ENCODE measurements at regions not wholly inside any gene's neighbourhood (a gene's known extent, or its start where the extent isn't known, plus 50 kb on each side); places are given as distances from the start of the nearest gene placed in this dataset.

GRCh38 chr3:71968544-71968943 is 183.6 kb upstream of the PROK2 start:
- H3K27me3 ChIP-seq: peaks cover 10% of the 10 kb centered on the region
- DNase-seq (ENCODE audit: low spot score): no peak

GRCh38 chr3:71966185-71966584 is 181.2 kb upstream of the PROK2 start:
- Histone ChIP-seq H3K4me1 (ENCODE audit: insufficient read depth) (no peaks in the 10 kb centered on the region), H3K9me3 (ENCODE audit: low read depth) (no peaks in the 10 kb centered on the region), H3K27me3 (peaks cover 21% of the 10 kb centered on the region), H3K36me3 (replicated peaks; ENCODE audit: insufficient read depth, low read depth) (no peaks in the 10 kb centered on the region), H3K4me3 (no peak overlapping the region), H3K9me2 (replicated peaks; ENCODE audit: insufficient read depth) (no peaks in the 10 kb centered on the region), H3K4me2 (no peak overlapping the region), H4K20me1 (ENCODE audit: insufficient read depth, poor library complexity, severe bottlenecking) (no peaks in the 10 kb centered on the region), H3K27ac (no peak overlapping the region), H2AFZ (no peak overlapping the region), H3K79me2 (no peaks in the 10 kb centered on the region)
- 84% methylated on average over 3 of the region's 3 CpGs for WGBS (ENCODE audit: low lambda C conversion rate, missing lambda C conversion rate)
- DNase-seq (ENCODE audit: low spot score): no peak
- TF ChIP-seq CTCF (IDR thresholded peaks at IDR 0.05; ENCODE audit: poor library complexity) (no peak), EZH2 (IDR thresholded peaks at IDR 0.05; ENCODE audit: borderline replicate concordance) (no peak), EZH2phosphoT487 (IDR thresholded peaks at IDR 0.05; ENCODE audit: low read depth, severe bottlenecking, unreplicated experiment) (no peak)

More at GRCh38 chr3:71968544-71968943, 183.6 kb upstream of the PROK2 start:
- no peaks in the 10 kb centered on the region for H4K20me1 ChIP-seq (ENCODE audit: insufficient read depth, poor library complexity, severe bottlenecking)
- no peaks in the 10 kb centered on the region for H3K9me3 ChIP-seq (ENCODE audit: low read depth)
- H3K27ac ChIP-seq: no peak overlapping the region
- H3K79me2 ChIP-seq: no peaks in the 10 kb centered on the region
- 69% methylated on average over 4 of the region's 4 CpGs for WGBS (ENCODE audit: low lambda C conversion rate, missing lambda C conversion rate)
- no peak overlapping the region for H2AFZ ChIP-seq
- no peak overlapping the region for H3K4me2 ChIP-seq
- TF ChIP-seq EZH2 (IDR thresholded peaks at IDR 0.05; ENCODE audit: borderline replicate concordance) (no peak), EZH2phosphoT487 (IDR thresholded peaks at IDR 0.05; ENCODE audit: low read depth, severe bottlenecking, unreplicated experiment) (no peak), CTCF (IDR thresholded peaks at IDR 0.05; ENCODE audit: poor library complexity) (no peak)
- no peaks in the 10 kb centered on the region for H3K4me1 ChIP-seq (ENCODE audit: insufficient read depth)
- H3K4me3 ChIP-seq: no peak overlapping the region
- no peaks in the 10 kb centered on the region for H3K9me2 ChIP-seq (replicated peaks; ENCODE audit: insufficient read depth)
- H3K36me3 ChIP-seq (replicated peaks; ENCODE audit: insufficient read depth, low read depth): no peaks in the 10 kb centered on the region

GRCh38 chr3:71964170-71964569 is 179.2 kb upstream of the PROK2 start:
- Histone ChIP-seq H3K4me1 (ENCODE audit: insufficient read depth) (no peaks in the 10 kb centered on the region), H4K20me1 (ENCODE audit: insufficient read depth, poor library complexity, severe bottlenecking) (no peaks in the 10 kb centered on the region), H3K27me3 (peaks cover 21% of the 10 kb centered on the region), H3K79me2 (no peaks in the 10 kb centered on the region), H3K36me3 (replicated peaks; ENCODE audit: insufficient read depth, low read depth) (no peaks in the 10 kb centered on the region), H3K4me2 (no peak overlapping the region), H3K4me3 (no peak overlapping the region), H2AFZ (no peak overlapping the region), H3K27ac (no peak overlapping the region), H3K9me3 (ENCODE audit: low read depth) (no peaks in the 10 kb centered on the region), H3K9me2 (replicated peaks; ENCODE audit: insufficient read depth) (no peaks in the 10 kb centered on the region)
- TF ChIP-seq CTCF (IDR thresholded peaks at IDR 0.05; ENCODE audit: poor library complexity) (no peak), EZH2phosphoT487 (IDR thresholded peaks at IDR 0.05; ENCODE audit: low read depth, severe bottlenecking, unreplicated experiment) (no peak), EZH2 (IDR thresholded peaks at IDR 0.05; ENCODE audit: borderline replicate concordance) (no peak)
- WGBS (ENCODE audit: low lambda C conversion rate, missing lambda C conversion rate): 96% methylated on average over 1 of the region's 1 CpG
- DNase-seq (ENCODE audit: low spot score): no peak

Data from hepatocyte (in vitro differentiated cells).